Motor neuron (in vitro differentiated cells): ENCODE measurements at regions not wholly inside any gene's neighbourhood (a gene's known extent, or its start where the extent isn't known, plus 50 kb on each side); places are given as distances from the start of the nearest gene placed in this dataset.
A peak's percentile ranks its signal among the peaks of the same experiment; 100 is the strongest.
"Not testable (repeated sequence)": the region's sequence is repeated elsewhere in the genome, so short reads cannot be mapped to it uniquely, and the experiment has no call there.

ENCODE experiments used
- ATAC-seq, 8 experiments: fragments of 200-7000 bp; cut with Tn5 transposase; replicated peaks in 6 of 8; 2 replicates each; pipeline ENCODE4 v1.8.0; 2021; ENCODE audit warnings: mild to moderate bottlenecking in 8 of 8, moderate library complexity in 8 of 8
- H3K27ac ChIP-seq, 2 donors: fragments of 250-450 bp; sonication (Bioruptor Pico); 2 replicates each; pipeline ENCODE4 v1.9.0; 2021; ENCODE audit warnings: antibody characterized with exemption in 2 of 2, mild to moderate bottlenecking in 2 of 2, moderate library complexity in 1 of 2
- H3K4me1 ChIP-seq, 2 donors: fragments of 250-450 bp; sonication (Bioruptor Pico); replicated peaks in 1 of 2; 2 replicates each; pipeline ENCODE4 v1.6.1; 2021; ENCODE audit warnings: antibody characterized with exemption in 2 of 2, mild to moderate bottlenecking in 2 of 2, moderate library complexity in 1 of 2
- H3K4me3 ChIP-seq, 5 donors: fragments of 250-450 bp; sonication (Bioruptor Pico); 2 replicates each; pipeline ENCODE4 v1.9.0; 2021; ENCODE audit warnings: antibody characterized with exemption in 5 of 5, mild to moderate bottlenecking in 5 of 5, moderate library complexity in 4 of 5
- WGBS, 10 experiments: fragments of 450-650 bp; shearing (Covaris generic); methylation state at CpG; one replicate each; pipeline ENCODE4 v1.0.0; 2022; 5-methylcytosine and 5-hydroxymethylcytosine counted together
- in situ Hi-C, 9 experiments: fragments of 400-800 bp; cut with MboI; loops; one replicate each; pipeline ENCODE4 v1.15.0; 2021; ENCODE audit warnings: low sequenced_read_pairs in 9 of 9, low pct_unique_long_range_greater_than_20kb in 2 of 9; ENCODE audit not compliant: unreplicated experiment in 9 of 9

DNA sequence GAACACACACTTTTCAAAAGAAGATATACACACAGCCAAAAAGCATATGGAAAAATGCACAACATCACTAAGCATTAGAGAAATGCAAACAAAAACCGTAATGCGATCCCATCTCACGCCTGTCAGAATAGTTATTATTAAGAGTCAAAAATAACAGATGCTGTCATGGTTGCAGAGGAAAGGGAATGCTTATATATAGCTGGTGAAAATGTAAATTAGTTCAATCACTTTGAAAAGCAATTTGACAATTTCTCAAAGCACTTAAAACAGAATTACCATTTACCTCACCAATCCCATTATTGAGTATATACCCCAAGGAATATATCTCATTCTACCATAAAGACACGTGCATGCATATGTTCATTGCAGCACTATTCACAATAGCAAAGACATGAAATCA lies 126.8 kb upstream of the MRPS30 start:
- no peaks in the 10 kb centered on the region for H3K4me1 ChIP-seq
- H3K4me3 ChIP-seq = no peak overlapping the region
- H3K27ac ChIP-seq = no peak overlapping the region
- ATAC-seq = no peak
- in situ Hi-C loops = no loop called here
- 20 to 100% (median 78%) methylated on average over 1 to 4 of the region's 4 CpGs; no CpG with 5 or more reads in 1 of the 10 experiments for WGBS, 10 experiments

DNA sequence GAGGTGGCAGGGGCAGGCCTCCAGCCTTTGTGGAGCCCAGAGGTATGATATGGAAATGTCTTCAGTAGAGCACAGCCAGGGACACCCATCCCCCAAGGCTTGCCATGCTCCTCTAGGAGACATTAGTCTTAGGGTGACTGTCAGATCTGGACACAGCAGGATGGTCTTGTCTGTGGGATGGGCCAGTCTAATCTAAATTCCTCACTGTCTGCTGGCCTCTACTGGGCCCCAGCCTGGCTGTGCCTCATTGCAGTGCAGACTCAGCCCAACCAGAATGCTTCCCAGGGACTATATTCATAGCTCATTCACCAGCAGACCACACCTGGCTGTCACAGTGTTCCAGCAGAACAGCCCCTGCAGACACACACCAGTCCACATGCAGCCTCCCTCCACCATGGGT lies 129.5 kb upstream of the MRPS30 start:
- no peak overlapping the region for H3K27ac ChIP-seq
- no peak overlapping the region for H3K4me3 ChIP-seq
- no peaks in the 10 kb centered on the region for H3K4me1 ChIP-seq
- ATAC-seq = peak in 2 of 8 experiments; percentile 75 to 96
- in situ Hi-C loops = no loop called here

DNA sequence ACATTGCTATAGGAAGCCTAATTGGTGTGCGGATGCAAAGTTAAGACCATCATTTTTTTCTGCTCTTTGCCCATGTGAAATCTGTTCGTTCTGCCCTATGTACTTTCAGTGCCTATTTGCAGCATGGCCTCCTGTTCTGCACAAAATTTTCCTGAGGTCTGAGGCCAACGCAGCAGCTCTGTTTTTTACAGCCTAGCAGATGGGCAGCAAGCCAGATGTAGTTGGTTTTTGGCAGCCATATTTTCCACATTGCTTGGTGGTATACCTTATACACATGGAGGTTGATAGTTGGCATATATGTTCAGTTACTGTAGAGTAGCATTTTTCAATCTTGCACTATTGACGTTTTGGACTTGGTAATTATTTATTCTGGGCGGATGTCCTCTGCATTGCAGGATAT lies 133.5 kb upstream of the MRPS30 start:
- no peak for ATAC-seq
- H3K4me3 ChIP-seq = no peak overlapping the region
- WGBS, 10 experiments = 0 to 95% (median 54%) methylated on average over 2 to 5 of the region's 5 CpGs
- no peaks in the 10 kb centered on the region for H3K4me1 ChIP-seq
- H3K27ac ChIP-seq = no peak overlapping the region
- in situ Hi-C loops = no loop called here

DNA sequence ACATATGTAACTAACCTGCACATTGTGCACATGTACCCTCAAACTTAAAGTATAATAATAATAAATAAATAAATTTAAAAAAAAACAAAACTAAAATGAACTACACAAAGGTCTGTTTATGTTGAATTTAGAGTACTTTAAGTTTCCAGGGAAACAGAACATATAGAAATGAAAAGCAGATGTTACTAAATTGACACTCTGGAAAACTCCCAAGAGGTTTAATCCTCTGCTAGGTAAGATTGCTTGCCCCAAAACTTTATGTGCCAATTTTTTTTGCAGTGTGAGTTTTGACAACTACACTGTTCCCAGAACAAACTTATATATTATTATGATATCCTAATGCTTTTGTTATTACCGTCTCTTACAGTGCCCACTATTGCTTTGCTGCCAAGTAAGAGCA lies 134.3 kb upstream of the MRPS30 start:
- WGBS, 10 experiments = 14 to 100% (median 91%) methylated on average over 1 of the region's 1 CpG; no CpG with 5 or more reads in 1 of the 10 experiments
- in situ Hi-C loops = no loop called here

DNA sequence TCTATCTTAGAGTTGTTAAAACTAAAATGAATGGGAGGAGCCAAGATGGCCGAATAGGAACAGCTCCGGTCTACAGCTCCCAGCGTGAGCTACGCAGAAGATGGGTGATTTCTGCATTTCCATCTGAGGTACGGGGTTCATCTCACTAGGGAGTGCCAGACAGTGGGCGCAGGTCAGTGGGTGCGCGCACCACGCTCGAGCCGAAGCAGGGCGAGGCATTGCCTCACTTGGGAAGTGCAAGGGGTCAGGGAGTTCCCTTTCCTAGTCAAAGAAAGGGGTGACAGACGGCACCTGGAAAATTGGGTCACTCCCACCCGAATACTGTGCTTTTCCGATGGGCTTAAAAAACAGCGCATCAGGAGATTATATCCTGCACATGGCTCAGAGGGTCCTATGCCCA lies 140.3 kb upstream of the MRPS30 start:
- ATAC-seq = not testable (repeated sequence)

More for the DNA sequence above, 134.3 kb upstream of the MRPS30 start:
- Histone ChIP-seq H3K4me1 (no peaks in the 10 kb centered on the region), H3K4me3 (no peak overlapping the region), H3K27ac (no peak overlapping the region)
- ATAC-seq = no peak

DNA sequence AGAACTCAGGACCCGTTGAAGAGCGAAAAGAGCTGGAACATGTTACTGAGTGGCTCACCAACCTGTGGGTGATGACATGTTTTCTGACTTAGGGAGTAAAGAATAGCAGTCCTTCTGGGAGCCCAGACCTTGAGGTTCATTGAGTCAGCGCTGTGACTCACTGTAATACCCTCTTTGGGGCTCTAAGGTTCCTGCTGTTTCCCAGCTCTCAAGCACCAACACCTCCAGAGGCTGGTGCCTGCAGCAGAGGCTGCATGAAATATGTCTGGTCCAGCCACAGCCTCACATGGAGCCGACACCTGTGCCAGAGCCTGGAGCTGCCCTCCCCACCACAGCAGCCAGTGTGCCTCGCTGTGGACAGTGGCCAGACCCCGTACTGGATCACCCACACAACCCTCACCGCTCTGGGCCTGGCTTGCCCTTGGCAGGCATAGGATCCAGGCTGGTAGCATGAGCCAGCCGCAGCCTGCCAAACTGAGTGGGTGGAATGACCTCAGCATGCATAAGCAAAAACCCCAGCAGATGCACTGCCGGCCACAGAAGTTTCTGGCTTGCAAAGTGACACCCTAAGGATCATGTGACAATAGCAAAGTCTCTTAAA lies 143.5 kb upstream of the MRPS30 start:
- Histone ChIP-seq H3K27ac (no peak overlapping the region), H3K4me3 (no peak overlapping the region), H3K4me1 (no peaks in the 10 kb centered on the region)
- peak in 2 of 8 experiments; percentile 84 to 88 for ATAC-seq
- in situ Hi-C loops = no loop called here
- 0 to 100% (median 80%) methylated on average over 1 to 5 of the region's 9 CpGs; no CpG with 5 or more reads in 3 of the 10 experiments for WGBS, 10 experiments

More for the DNA sequence above, 140.3 kb upstream of the MRPS30 start:
- H3K4me1 ChIP-seq, H3K27ac ChIP-seq, in situ Hi-C loops, H3K4me3 ChIP-seq: not testable (repeated sequence)
- whole genome bisulfite sequencing, 10 experiments = 7 to 100% (median 91%) methylated on average over 1 to 8 of the region's 16 CpGs; no CpG with 5 or more reads in 3 of the 10 experiments

DNA sequence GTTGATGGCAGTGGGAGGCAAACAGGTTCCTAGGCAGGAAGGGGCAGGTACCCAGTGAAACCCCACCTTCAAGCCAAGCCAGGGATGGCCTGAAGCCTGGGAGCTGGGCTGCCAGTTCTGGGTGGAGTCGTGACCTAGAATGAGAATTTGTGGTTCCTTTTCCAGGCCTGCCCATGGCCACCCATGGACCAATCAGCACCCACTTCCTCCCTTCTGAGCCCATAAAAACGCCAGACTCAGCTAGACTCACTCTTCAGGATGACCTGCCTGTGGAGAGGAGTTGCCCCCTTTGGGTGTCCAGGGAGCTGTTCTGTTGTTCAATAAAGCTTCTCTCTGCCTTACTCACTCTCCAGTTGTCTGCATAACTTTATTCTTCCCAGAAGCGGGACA lies 144.0 kb upstream of the MRPS30 start:
- 17 to 100% (median 85%) methylated on average over 1 to 3 of the region's 3 CpGs; no CpG with 5 or more reads in 4 of the 10 experiments for WGBS, 10 experiments
- peak in 2 of 8 experiments; percentile 40 to 47 for ATAC-seq
- in situ Hi-C loops = no loop called here
- no peak overlapping the region for H3K27ac ChIP-seq
- H3K4me3 ChIP-seq = no peak overlapping the region
- H3K4me1 ChIP-seq = no peaks in the 10 kb centered on the region

DNA sequence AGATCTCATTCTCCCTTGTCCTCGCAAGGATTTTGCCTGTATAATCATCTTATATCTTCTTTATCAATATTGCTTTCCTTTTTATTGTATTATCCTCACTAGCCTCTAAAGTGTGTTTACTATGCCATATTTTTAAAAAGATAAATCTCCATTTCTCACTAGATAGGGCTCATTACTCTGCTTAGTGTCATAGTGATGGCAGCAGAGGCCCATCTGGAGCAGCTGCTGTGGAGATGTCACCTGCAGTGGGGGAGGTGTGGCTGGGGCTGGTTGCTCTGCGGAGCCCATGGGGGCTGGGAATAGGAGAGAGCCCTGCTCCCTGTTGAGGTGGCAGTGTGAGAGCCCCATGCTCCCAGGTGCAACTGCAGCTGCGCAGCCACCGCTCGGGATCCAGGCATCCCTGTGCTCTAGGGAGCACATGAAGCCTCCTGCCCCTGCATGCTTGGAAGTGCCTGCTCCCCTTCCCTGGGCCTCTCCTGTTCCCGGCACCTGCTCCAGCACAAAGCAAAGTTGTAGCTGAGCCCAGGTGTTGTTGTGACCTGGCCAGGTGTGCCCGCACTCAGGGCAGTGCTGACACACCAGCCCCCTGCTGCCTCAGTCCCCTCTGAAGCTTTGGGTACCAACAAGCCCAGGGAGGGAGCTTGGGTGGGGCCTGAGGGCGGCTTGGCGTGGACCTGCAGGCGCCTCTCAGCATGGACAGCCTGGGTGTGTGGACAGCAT lies 144.6 kb upstream of the MRPS30 start:
- in situ Hi-C loops = no loop called here
- no peak for ATAC-seq
- Histone ChIP-seq H3K4me3 (no peak overlapping the region), H3K27ac (no peak overlapping the region), H3K4me1 (no peaks in the 10 kb centered on the region)
- WGBS, 10 experiments = 0 to 100% (median 92%) methylated on average over 1 to 4 of the region's 10 CpGs; no CpG with 5 or more reads in 2 of the 10 experiments

DNA sequence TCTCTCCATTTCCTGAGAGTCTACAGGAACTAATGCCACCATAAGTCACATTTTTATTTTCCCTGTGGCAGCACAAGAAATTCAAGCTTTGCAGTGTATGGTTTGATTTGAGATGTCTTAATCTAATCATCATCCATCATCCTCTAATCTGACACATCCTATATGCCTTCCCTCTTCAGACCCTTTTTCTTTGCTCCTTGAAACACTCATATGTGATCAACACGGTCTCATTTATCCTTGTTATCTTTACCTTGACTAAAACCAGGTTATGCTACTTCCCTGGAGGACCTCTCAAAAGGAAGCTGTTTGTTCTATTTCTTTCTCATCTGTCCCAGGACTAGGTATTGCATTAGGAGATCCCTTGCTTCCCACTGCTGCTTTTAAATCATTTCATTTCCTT lies 146.9 kb upstream of the MRPS30 start:
- Histone ChIP-seq H3K4me3 (no peak overlapping the region), H3K27ac (no peak overlapping the region), H3K4me1 (no peaks in the 10 kb centered on the region)
- ATAC-seq = no peak
- 0 to 100% (median 86%) methylated on average over 1 of the region's 1 CpG; no CpG with 5 or more reads in 3 of the 10 experiments for WGBS, 10 experiments
- in situ Hi-C loops = no loop called here

DNA sequence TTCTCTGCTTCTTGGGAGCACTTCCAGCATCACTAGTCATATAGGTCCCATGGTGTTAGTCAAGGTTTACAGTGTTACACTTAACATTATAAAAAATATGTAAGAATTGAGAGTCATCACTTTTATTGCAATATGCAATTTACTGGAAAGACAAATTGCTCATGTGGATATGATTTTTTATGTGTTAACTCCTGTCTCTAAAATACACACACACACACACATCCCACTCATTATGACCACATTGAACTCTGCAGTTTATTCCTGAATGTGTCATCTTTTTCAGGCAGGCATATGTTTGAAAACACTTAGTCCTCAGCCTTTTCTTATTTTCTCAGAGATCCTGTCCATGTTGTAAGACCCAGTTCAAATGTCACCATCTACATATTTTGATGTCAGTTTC lies 148.5 kb upstream of the MRPS30 start:
- ATAC-seq = peak in 4 of 8 experiments; percentile 22 to 48 (median 42)
- no peak overlapping the region for H3K27ac ChIP-seq
- H3K4me1 ChIP-seq = no peaks in the 10 kb centered on the region
- in situ Hi-C loops = no loop called here
- no peak overlapping the region for H3K4me3 ChIP-seq

DNA sequence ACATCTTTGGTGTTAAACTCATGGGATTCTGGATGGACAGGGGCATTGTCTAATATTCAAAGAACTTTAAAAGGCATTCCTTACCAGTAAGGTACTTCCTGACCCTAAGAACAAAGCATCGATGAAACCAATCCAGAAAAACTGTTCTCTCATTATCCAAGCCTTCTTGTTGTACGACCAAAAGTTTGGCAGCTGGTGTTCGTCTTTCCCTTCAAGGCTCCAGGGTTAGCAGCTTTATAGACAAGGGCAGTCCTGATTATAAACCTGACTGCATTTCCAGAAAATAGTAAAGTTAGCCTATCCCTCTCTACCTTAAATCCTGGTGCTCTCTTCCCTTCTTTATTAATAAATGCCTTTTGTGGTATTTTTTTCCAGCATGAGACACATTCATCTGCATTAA lies 149.4 kb upstream of the MRPS30 start:
- WGBS, 10 experiments = 0 to 60% (median 40%) methylated on average over 1 to 3 of the region's 3 CpGs; no CpG with 5 or more reads in 1 of the 10 experiments
- no peak for ATAC-seq
- H3K4me3 ChIP-seq = no peak overlapping the region
- in situ Hi-C loops = no loop called here
- no peak overlapping the region for H3K27ac ChIP-seq
- no peaks in the 10 kb centered on the region for H3K4me1 ChIP-seq

DNA sequence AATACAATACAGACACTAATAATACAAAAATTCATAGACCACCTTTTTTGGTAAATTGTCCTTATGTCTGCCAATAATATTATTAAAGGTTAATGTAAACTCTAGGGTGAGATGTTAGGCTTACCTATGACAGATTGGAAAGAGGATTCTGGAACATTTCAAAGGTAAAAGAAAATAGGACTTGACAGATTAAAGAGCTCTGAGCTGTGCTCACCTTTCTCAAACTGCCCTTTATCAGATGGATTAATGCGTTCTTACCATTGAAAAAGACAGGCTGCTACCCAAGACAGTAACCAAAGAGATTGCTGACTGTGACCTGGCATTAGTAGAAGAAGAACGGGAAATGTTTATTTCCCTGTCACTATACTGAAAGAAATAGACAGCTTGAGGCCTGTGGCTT lies 156.1 kb upstream of the MRPS30 start:
- WGBS, 10 experiments = 0 to 100% (median 80%) methylated on average over 1 to 2 of the region's 2 CpGs; no CpG with 5 or more reads in 1 of the 10 experiments
- no peak for ATAC-seq
- Histone ChIP-seq H3K4me1 (no peaks in the 10 kb centered on the region), H3K27ac (no peak overlapping the region), H3K4me3 (no peak overlapping the region)
- in situ Hi-C loops = no loop called here

DNA sequence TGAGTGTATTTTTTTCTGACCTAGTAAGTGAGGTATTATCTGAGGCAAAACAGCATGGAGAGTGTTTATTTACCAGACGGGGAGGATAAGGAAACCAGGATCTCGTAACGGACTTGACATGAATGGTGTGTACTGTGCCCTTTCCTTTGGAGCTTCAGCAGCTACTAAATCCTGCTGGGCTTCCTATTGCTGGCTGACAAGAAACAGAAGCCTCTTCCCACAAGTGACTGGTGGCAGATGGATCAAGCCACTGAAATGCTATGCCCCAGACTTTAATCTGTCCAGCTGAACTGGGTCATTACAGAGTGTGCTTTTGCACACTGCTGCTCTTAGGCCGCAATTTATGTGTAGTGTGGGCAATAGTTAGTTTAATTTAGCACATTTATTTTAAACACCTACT lies 162.7 kb upstream of the MRPS30 start:
- 17 to 86% (median 65%) methylated on average over 1 to 4 of the region's 4 CpGs; no CpG with 5 or more reads in 1 of the 10 experiments for WGBS, 10 experiments
- in situ Hi-C loops = no loop called here

DNA sequence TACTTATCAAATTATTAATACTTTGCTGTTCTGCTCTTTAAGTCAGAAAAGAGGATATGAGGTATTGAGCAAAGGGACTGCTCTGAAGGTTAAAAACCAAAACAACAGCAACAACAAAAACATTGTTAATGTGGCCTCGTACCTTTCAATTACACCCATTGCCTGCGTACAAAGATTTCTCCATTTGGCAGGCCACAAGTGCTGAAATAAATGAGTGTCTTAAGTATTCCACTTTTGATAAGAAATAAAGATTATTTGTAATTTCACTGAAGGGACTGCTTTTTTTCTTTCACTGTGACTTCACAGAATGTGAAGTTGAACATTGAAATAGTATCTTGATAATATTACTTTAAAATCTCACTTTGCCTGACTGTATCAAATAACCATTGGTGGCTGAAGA lies 163.2 kb upstream of the MRPS30 start:
- in situ Hi-C loops = no loop called here
- 42 to 100% (median 80%) methylated on average over 1 to 2 of the region's 2 CpGs; no CpG with 5 or more reads in 2 of the 10 experiments for WGBS, 10 experiments
- H3K4me1 ChIP-seq = peaks cover 0 to 2% of the 10 kb centered on the region in 2 donors
- no peak overlapping the region for H3K4me3 ChIP-seq
- no peak for ATAC-seq
- H3K27ac ChIP-seq = no peak overlapping the region

More for the DNA sequence above, 162.7 kb upstream of the MRPS30 start:
- ATAC-seq = peak in 3 of 8 experiments; percentile 24 to 47 (median 30)
- Histone ChIP-seq H3K4me3 (no peak overlapping the region), H3K27ac (no peak overlapping the region), H3K4me1 (peaks cover 0 to 2% of the 10 kb centered on the region in 2 donors)
